Inflammatory macrophage treated with lipopolysaccharide for 4 hours (primary cell): ENCODE measurements at regions not wholly inside any gene's neighbourhood (a gene's known extent, or its start where the extent isn't known, plus 50 kb on each side); places are given as distances from the start of the nearest gene placed in this dataset.

Source experiments
- DNase-seq: peaks from one replicate; pipeline ENCODE4 v3.0.0-alpha.2; 2020

DNA sequence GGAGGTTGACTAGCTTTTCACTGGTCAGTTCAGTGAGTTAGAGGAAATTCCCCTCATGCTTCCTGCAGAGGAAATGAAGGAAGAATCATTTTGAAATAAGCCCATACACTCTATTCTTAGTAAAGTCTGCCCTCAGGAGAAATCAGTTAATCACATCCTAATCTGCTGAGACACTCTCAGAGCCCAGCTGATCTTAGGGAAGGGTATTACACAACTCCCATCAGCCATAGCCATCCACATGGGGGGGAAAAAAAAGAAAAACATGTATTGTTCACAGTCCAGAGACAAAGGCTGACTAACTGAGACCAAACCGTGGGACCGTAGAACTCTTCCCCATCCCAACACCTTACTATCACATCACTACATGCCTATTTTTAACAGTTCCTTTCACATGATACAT is 722.3 kb downstream of the CDH8 start:
- DNase-seq, result no peak

DNA sequence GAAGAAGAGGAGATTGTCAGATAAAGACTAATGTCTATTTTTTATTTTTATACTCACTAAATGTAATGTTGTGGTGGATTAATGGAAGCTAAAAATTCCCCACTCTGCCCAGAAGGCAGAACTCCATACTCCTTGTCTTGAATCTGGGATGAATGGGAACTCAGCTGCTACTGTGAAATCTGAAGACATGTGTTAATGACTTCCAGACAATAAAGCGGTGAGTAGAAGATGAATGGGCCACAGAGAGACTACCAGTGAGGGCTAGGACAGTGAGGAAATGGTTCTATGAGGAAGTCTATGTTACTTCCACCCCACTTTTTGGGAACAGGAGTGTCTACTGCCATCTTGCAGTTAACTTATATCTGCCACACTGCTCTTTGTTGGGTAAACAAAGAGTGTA is 726.9 kb downstream of the CDH8 start:
- no peak for DNase-seq

DNA sequence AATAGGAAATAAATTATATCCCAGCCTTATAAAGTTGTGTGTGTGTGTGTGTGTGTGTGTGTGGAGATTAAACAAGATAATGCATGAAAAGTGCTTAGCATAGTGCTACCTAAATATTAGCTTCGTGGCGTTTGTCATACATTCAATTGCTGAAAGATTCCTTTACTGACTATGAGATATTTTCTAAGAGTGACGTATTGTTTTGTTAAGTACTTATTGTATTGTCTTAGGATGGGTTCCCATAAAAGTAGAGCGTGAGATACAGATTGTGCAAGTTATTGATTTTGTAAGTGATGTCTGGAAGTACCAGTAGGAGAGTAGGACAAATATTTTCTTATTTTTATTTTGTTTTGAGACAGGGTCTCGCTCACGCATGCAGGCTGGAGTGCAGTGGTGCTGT is 730.0 kb downstream of the CDH8 start:
- no peak for DNase-seq

DNA sequence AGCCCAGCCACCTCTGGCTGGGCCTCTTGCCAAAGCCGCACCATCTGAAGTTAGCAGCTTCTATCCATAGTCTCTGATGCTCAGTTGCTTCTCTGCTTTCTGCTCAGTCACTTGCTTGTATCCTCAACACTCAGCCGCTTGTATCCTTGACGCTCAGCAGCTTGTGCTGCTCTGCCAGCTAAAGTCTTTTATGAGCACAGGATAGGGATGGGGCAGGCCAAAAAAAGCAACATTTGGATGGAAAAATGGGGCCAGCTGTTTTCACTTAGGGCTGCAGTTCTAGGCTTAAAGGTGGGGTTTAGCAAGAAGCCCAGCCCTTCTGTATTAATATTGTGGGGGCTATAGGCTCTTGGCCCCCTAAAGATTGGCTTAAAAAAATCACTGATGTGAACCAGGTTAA is 739.4 kb downstream of the CDH8 start:
- no peak for DNase-seq

DNA sequence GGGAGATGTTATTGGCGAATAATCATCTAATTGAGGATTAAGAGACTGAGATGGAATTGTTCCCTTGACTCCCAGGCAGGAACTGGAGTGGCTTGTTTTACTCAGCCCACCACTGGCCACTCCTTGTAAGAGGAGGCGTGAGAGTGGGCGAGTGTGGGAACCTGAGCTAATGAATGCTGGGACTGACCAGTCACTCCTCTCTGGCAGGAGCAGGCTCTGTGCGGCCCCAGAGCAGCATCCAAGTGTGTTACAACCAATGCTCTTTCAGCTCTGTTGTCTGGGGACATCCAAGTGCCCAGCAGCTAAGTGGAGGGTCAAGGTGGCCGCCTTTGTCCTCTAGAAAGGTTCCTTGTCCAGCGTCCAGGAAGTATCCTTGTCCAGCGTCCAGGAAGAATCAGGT is 739.9 kb downstream of the CDH8 start:
- DNase-seq, result no peak

- DNase-seq, result no peak
These were observed 740.9 kb downstream of the CDH8 start for GRCh38 chr16:61295311-61295710.

GRCh38 chr16:61289141-61289540 is 747.1 kb downstream of the CDH8 start:
- no peak for DNase-seq

DNA sequence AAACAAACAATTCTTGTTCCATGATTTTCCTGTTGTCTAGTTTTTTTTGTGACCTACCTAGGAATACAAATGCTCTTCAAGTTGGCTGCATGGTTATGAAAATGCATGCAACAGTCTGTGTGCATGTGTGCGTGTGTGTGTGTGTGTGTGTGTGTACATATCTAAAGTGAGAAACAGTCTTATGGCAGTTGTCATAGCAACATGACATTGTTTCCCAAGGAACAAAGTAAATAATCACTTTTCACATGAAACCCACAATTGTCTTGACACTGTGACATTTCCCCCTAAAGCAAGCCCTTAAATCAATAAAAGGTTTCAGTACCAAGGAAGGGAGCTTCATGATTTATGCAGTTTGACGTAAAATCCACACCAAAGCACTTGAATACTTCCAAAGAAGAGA is 758.4 kb downstream of the CDH8 start:
- no peak for DNase-seq

DNA sequence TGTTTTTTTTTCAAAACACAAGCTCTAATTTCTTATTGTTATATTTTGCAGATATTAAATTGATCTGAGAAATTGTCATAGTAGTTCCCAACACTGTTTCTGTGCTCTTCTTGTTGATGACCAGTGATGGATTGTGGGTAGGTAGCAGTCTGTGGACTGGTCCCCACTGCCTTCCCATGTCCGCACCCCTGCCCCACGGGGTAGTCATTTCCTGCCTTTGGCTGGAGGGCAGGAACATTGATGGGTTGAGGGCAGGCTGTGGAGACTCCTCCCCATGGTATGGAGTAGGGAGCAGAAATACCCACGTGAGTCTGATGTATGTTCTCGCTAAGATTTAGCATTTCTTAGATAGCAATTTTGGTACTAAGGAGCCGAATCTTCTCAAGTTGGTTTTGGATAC is 762.0 kb downstream of the CDH8 start:
- DNase-seq, result no peak

GRCh38 chr16:61270726-61271125 is 765.5 kb downstream of the CDH8 start:
- no peak for DNase-seq

- DNase-seq, result no peak
These were observed 772.8 kb downstream of the CDH8 start for GRCh38 chr16:61263400-61263799.

GRCh38 chr16:61261315-61261714 is 774.9 kb downstream of the CDH8 start:
- DNase-seq, result no peak

DNA sequence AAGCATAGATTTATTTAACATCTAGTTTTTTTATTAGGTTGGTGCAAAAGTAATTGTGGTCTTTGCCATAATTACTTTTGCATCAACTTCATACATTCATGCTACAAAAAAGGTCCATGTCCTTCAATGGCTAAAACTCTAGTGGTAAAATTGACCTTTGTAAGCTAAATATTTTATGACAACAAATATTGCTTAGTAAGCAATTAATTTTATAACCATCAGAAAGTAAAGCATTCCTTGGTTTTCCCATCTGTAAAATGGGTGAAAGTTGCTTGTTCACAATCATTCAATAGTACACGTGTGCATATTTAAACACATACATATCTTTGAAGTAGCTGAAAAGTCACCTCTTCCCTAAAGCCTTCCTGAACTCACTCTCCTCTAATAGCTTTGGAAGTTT is 789.6 kb downstream of the CDH8 start:
- DNase-seq, result no peak

DNA sequence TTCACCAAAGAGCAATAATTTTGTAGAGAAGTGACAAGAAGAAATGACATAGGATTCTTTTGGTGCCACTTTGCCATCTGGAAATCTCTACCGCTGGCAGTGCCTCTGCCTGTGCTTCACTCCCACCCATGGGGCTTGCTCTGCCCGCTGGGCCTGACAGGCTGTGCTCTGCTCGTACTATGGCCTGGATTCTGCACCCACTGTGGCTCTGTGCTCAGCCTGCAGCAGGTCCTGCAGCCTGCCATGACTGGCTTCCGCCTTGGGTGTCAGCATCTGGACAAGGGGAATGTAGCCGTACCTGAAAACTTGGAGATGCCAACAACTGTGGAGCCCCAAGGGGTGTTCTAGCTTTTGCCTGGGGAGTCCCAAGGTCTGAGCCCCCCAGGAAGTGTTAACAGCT is 792.3 kb downstream of the CDH8 start:
- no peak for DNase-seq

DNA sequence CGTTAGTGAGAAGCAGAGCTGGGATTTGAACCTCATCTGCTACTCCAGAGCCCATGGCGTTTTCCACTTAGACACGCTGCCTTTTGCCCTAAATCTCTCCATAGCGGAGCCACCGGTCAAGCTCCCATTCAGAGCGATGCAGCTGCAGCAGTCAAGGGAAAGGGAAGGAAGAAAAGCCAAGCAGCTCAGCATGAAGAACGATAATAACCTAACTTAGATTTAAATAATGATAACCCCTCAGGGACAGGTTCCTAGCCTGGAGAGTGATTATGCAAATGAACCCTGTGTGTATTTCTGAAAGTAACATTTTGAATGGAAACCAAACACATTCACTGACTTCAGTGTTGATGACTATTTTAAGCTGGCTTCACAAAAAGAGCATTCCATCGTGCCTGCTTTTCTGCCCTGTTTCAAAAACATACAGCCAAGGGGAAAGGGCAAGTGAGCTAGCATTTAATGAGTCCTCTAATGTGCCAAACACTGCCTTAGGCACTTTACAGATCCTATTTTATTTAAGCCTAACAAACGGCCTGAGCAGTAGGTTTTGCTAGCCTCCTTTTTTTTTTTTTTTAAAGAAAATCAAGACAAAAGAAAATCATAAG is 798.3 kb downstream of the CDH8 start:
- DNase-seq, result no peak

GRCh38 chr16:61233713-61234112 is 802.5 kb downstream of the CDH8 start:
- no peak for DNase-seq

- DNase-seq, result no peak
These were observed 807.9 kb downstream of the CDH8 start for GRCh38 chr16:61228371-61228770.

DNA sequence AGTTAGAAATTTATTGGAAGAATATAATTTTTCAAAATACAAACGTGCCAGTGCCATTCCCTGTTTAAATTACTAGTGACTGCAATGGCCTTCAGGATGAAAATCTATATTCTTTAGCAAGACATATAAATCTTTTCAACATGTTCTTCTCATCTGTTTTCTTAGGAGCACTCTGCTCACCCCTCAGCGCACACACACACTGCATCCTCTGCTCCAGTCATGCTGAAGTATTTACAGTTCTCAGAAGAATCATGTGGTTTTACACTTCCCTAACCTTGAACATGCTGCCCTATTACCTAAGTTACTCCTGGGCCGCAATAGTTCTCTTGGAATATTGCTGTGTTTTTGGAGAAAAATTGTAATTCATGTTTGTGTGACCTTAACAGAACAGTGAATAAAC is 820.6 kb downstream of the CDH8 start:
- DNase-seq, result no peak

GRCh38 chr16:61214780-61215179 is 821.5 kb downstream of the CDH8 start:
- DNase-seq, result no peak

- no peak for DNase-seq
These were observed 826.2 kb downstream of the CDH8 start for GRCh38 chr16:61210076-61210475.

DNA sequence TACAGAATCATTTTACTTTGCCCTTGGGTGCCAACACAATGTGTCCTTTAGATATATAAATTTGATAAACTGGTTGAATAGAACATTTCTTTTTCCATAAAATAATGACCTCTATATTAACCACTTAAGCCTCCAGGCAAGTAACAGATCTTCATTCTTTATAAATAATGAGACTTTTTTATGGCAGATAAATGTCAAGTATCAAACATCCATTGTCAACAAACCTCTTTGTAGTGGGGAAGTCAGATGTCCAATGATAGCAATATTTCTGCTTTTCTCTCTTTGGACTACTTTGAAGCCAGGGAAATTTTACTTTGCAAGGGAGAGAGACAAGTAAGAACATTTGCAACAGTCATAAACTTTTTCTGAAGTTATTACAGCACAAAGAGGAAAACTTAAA is 841.2 kb downstream of the CDH8 start:
- no peak for DNase-seq

GRCh38 chr16:61194573-61194972 is 841.7 kb downstream of the CDH8 start:
- DNase-seq, result no peak

DNA sequence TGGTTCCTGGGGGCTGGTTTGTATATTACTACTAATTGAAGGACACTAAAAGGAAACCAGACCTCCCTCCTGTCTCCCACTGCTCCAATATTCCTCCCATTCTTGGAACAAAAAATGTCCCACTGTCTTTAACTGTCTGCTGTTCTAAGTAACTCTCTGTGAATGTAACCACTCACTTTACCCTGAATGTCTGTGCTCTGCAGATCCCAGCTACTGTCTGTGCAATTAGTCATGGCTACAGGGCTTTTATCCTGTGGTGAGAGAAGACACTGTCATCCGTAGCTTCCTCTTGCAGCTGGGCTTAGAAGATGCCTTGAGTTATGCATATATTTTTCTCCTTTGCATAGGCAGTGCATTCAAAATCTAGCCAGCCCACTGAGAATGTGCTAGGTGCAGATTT is 853.8 kb downstream of the CDH8 start:
- no peak for DNase-seq

DNA sequence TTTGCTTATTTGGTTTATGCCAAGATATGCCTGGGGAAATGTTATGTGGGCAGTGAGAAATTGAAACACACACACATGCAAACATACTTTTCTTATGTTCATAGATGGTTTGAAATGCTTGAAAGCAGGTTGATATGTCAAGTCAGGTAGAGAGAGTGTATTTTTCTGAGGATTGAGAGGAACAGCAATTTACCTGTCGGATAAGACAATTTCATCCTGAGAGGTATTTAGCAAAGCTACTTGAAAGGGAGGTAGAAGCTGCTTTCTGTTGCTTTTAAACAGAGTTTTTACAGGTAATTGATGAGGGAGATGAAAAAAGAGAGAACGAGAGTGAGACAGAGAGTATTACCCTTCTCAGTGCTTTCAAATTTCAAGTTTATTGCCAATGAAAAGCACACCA is 854.3 kb downstream of the CDH8 start:
- no peak for DNase-seq

GRCh38 chr16:61179561-61179960 is 856.7 kb downstream of the CDH8 start:
- DNase-seq, result no peak

GRCh38 chr16:61165797-61166196 is 870.4 kb downstream of the CDH8 start:
- no peak for DNase-seq
